ENCODE measurements at regions not wholly inside any gene's neighbourhood (a gene's known extent, or its start where the extent isn't known, plus 50 kb on each side); places are given as distances from the start of the nearest gene placed in this dataset.

DNA sequence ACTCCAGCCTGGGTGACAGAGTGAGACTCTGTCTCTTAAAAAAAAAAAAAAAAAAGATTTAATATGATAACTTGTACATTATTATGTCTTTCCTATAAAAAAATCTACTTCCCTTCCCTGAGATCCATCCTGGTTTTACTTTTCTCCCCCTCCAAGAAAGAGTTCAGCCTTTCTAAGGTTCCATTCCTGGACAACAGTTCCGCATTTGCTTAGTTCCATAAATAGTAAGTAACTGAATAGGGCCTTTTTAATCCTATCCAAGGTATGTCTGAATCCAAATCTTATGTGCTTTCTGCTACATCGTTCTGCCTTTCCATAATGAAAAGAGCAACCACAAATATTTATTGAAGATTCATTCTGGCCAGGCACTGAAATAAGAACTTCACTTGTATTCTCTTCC, 187.8 kb downstream of the DACT1 start (continued):
- TF ChIP-seq, protein P1, sequence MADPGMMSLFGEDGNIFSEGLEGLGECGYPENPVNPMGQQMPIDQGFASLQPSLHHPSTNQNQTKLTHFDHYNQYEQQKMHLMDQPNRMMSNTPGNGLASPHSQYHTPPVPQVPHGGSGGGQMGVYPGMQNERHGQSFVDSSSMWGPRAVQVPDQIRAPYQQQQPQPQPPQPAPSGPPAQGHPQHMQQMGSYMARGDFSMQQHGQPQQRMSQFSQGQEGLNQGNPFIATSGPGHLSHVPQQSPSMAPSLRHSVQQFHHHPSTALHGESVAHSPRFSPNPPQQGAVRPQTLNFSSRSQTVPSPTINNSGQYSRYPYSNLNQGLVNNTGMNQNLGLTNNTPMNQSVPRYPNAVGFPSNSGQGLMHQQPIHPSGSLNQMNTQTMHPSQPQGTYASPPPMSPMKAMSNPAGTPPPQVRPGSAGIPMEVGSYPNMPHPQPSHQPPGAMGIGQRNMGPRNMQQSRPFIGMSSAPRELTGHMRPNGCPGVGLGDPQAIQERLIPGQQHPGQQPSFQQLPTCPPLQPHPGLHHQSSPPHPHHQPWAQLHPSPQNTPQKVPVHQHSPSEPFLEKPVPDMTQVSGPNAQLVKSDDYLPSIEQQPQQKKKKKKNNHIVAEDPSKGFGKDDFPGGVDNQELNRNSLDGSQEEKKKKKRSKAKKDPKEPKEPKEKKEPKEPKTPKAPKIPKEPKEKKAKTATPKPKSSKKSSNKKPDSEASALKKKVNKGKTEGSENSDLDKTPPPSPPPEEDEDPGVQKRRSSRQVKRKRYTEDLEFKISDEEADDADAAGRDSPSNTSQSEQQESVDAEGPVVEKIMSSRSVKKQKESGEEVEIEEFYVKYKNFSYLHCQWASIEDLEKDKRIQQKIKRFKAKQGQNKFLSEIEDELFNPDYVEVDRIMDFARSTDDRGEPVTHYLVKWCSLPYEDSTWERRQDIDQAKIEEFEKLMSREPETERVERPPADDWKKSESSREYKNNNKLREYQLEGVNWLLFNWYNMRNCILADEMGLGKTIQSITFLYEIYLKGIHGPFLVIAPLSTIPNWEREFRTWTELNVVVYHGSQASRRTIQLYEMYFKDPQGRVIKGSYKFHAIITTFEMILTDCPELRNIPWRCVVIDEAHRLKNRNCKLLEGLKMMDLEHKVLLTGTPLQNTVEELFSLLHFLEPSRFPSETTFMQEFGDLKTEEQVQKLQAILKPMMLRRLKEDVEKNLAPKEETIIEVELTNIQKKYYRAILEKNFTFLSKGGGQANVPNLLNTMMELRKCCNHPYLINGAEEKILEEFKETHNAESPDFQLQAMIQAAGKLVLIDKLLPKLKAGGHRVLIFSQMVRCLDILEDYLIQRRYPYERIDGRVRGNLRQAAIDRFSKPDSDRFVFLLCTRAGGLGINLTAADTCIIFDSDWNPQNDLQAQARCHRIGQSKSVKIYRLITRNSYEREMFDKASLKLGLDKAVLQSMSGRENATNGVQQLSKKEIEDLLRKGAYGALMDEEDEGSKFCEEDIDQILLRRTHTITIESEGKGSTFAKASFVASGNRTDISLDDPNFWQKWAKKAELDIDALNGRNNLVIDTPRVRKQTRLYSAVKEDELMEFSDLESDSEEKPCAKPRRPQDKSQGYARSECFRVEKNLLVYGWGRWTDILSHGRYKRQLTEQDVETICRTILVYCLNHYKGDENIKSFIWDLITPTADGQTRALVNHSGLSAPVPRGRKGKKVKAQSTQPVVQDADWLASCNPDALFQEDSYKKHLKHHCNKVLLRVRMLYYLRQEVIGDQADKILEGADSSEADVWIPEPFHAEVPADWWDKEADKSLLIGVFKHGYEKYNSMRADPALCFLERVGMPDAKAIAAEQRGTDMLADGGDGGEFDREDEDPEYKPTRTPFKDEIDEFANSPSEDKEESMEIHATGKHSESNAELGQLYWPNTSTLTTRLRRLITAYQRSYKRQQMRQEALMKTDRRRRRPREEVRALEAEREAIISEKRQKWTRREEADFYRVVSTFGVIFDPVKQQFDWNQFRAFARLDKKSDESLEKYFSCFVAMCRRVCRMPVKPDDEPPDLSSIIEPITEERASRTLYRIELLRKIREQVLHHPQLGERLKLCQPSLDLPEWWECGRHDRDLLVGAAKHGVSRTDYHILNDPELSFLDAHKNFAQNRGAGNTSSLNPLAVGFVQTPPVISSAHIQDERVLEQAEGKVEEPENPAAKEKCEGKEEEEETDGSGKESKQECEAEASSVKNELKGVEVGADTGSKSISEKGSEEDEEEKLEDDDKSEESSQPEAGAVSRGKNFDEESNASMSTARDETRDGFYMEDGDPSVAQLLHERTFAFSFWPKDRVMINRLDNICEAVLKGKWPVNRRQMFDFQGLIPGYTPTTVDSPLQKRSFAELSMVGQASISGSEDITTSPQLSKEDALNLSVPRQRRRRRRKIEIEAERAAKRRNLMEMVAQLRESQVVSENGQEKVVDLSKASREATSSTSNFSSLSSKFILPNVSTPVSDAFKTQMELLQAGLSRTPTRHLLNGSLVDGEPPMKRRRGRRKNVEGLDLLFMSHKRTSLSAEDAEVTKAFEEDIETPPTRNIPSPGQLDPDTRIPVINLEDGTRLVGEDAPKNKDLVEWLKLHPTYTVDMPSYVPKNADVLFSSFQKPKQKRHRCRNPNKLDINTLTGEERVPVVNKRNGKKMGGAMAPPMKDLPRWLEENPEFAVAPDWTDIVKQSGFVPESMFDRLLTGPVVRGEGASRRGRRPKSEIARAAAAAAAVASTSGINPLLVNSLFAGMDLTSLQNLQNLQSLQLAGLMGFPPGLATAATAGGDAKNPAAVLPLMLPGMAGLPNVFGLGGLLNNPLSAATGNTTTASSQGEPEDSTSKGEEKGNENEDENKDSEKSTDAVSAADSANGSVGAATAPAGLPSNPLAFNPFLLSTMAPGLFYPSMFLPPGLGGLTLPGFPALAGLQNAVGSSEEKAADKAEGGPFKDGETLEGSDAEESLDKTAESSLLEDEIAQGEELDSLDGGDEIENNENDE (IDR thresholded peaks at IDR 0.05; ENCODE audit: insufficient replicate concordance, low read length), result no peak
- TF ChIP-seq EP300 (IDR thresholded peaks at IDR 0.05; ENCODE audit: borderline replicate concordance in 1 of 2, low read depth in 2 of 2, low read length in 2 of 2), result no peak
- TF ChIP-seq RFX5 (IDR thresholded peaks at IDR 0.05; ENCODE audit: borderline replicate concordance, low read depth, low read length), result no peak
- TF ChIP-seq KDM5A (IDR thresholded peaks at IDR 0.05; ENCODE audit: low read length), result no peak
- TF ChIP-seq RXRA (IDR thresholded peaks at IDR 0.05; ENCODE audit: insufficient read depth, low read depth, low read length), result no peak
- TF ChIP-seq TAF1 (IDR thresholded peaks at IDR 0.05; ENCODE audit: low read depth, low read length), result no peak
- TF ChIP-seq, protein P2, sequence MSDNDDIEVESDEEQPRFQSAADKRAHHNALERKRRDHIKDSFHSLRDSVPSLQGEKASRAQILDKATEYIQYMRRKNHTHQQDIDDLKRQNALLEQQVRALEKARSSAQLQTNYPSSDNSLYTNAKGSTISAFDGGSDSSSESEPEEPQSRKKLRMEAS (IDR thresholded peaks at IDR 0.05), result no peak
- TF ChIP-seq SAP30 (IDR thresholded peaks at IDR 0.05; ENCODE audit: insufficient read depth, insufficient replicate concordance, low read length), result no peak
- TF ChIP-seq PHF8 (conservative IDR thresholded peaks at IDR 0.05; ENCODE audit: low read depth, low read length), result no peak
- no peak for TF ChIP-seq TCF12 (IDR thresholded peaks at IDR 0.05; ENCODE audit: low read depth, low read length)
- no peak for TF ChIP-seq CEBPB (IDR thresholded peaks at IDR 0.05; ENCODE audit: low read depth, low read length)
